Neural cell (in vitro differentiated cells): ENCODE measurements at regions not wholly inside any gene's neighbourhood (a gene's known extent, or its start where the extent isn't known, plus 50 kb on each side); places are given as distances from the start of the nearest gene placed in this dataset.

Source experiments
- H2AFZ ChIP-seq: fragments of 200-600, 300-800 bp; sonication (generic), shearing (Covaris generic); 2 replicates; pipeline ENCODE4 v1.6.0; 2014; ENCODE audit warnings: low read depth, mild to moderate bottlenecking, antibody characterized with exemption, low read length, moderate library complexity
- H3F3A ChIP-seq: fragments of 200-600 bp; shearing (Covaris generic); 2 replicates; pipeline ENCODE4 v1.6.1; 2016; ENCODE audit warnings: mild to moderate bottlenecking, moderate library complexity, mixed read lengths, antibody characterized with exemption, low read length; ENCODE audit not compliant: insufficient read depth, poor library complexity, severe bottlenecking
- H3K27ac ChIP-seq: fragments of 200-600, 300-800 bp; sonication (generic), shearing (Covaris generic); 2 replicates; pipeline ENCODE4 v1.5.1; 2014; ENCODE audit warnings: mild to moderate bottlenecking, low read length, moderate library complexity
- H3K27me3 ChIP-seq: fragments of 300-800, 200-600 bp; sonication (generic), shearing (Covaris generic); 2 replicates; pipeline ENCODE4 v1.6.0; 2014; ENCODE audit warnings: mild to moderate bottlenecking, low read depth, low read length, moderate library complexity; ENCODE audit not compliant: insufficient read depth
- H3K36me3 ChIP-seq: fragments of 300-800, 200-600 bp; sonication (generic), shearing (Covaris generic); 2 replicates; pipeline ENCODE4 v1.5.1; 2014; ENCODE audit warnings: mild to moderate bottlenecking, antibody characterized with exemption, low read length, moderate library complexity; ENCODE audit not compliant: insufficient read depth
- H3K4me2 ChIP-seq: fragments of 300-800, 200-600 bp; sonication (generic), shearing (Covaris generic); 2 replicates; pipeline ENCODE4 v1.6.0; 2014; ENCODE audit warnings: mild to moderate bottlenecking, low read length
- H3K4me3 ChIP-seq: fragments of 300-800, 200-600 bp; sonication (generic), shearing (Covaris generic); 2 replicates; pipeline ENCODE4 v1.5.1; 2014; ENCODE audit warnings: mild to moderate bottlenecking, low read length, moderate library complexity
- H3K79me2 ChIP-seq: fragments of 200-600 bp; shearing (Covaris generic); replicated peaks from 2 replicates; pipeline ENCODE4 v1.6.0; 2014; ENCODE audit warnings: mild to moderate bottlenecking, low read length, moderate library complexity; ENCODE audit not compliant: insufficient read depth
- H3K9ac ChIP-seq: fragments of 300-800, 200-600 bp; sonication (generic), shearing (Covaris generic); 2 replicates; pipeline ENCODE4 v1.6.1; 2016; ENCODE audit warnings: mild to moderate bottlenecking, low read length, mixed read lengths
- H3K9me2 ChIP-seq: fragments of 200-600 bp; shearing (Covaris generic); 2 replicates; pipeline ENCODE4 v1.6.1; 2016; ENCODE audit warnings: mild to moderate bottlenecking, low read length, mixed read lengths; ENCODE audit not compliant: insufficient read depth
- H3K9me3 ChIP-seq: fragments of 200-600, 300-800 bp; sonication (generic), shearing (Covaris generic); 2 replicates; pipeline ENCODE4 v1.6.1; 2016; ENCODE audit warnings: mild to moderate bottlenecking, mixed run types, low read length, moderate library complexity, mixed read lengths
- H4K20me1 ChIP-seq: fragments of 200-600 bp; shearing (Covaris generic); 2 replicates; pipeline ENCODE4 v1.6.1; 2016; ENCODE audit warnings: mild to moderate bottlenecking, mixed run types; ENCODE audit not compliant: insufficient read depth
- EP300 ChIP-seq: fragments of 450-650 bp; conservative IDR thresholded peaks from 2 replicates; pipeline ENCODE4 v1.6.1; 2014; ENCODE audit warnings: antibody characterized with exemption, mild to moderate bottlenecking, moderate library complexity; ENCODE audit not compliant: poor library complexity, severe bottlenecking
- EZH2 ChIP-seq: fragments of 200-600, 300-800 bp; shearing (Covaris generic), sonication (generic); IDR thresholded peaks from 2 replicates; pipeline ENCODE4 v1.6.1; 2014; ENCODE audit warnings: antibody characterized with exemption, low read length, borderline replicate concordance, mild to moderate bottlenecking; ENCODE audit not compliant: insufficient read depth, poor library complexity, severe bottlenecking
- MXI1 ChIP-seq: fragments of 450-650 bp; conservative IDR thresholded peaks from 2 replicates; pipeline ENCODE4 v1.6.1; 2014; ENCODE audit warnings: antibody characterized with exemption, mild to moderate bottlenecking; ENCODE audit not compliant: poor library complexity, severe bottlenecking
- POLR2AphosphoS5 ChIP-seq: IDR thresholded peaks from 2 replicates; pipeline ENCODE4 v1.6.1; 2012
- RAD21 ChIP-seq: fragments of 450-650 bp; conservative IDR thresholded peaks from 2 replicates; pipeline ENCODE4 v1.6.1; 2014; ENCODE audit warnings: antibody characterized with exemption, mild to moderate bottlenecking, moderate library complexity
- SMC3 ChIP-seq: fragments of 450-650 bp; conservative IDR thresholded peaks from 2 replicates; pipeline ENCODE4 v1.6.1; 2014; ENCODE audit warnings: antibody characterized with exemption, mild to moderate bottlenecking, moderate library complexity; ENCODE audit not compliant: poor library complexity
- TAF1 ChIP-seq: IDR thresholded peaks from 2 replicates; pipeline ENCODE4 v1.6.1; 2012; ENCODE audit warnings: low read depth
- TF ChIP-seq, protein P1 (sequence below): fragments of 450-650 bp; IDR thresholded peaks from 2 replicates; pipeline ENCODE4 v1.5.1; 2014; ENCODE audit warnings: antibody characterized with exemption, mild to moderate bottlenecking, moderate library complexity; ENCODE audit not compliant: poor library complexity, severe bottlenecking
- TF ChIP-seq, protein P2 (sequence below): IDR thresholded peaks from 2 replicates; pipeline ENCODE4 v1.6.1; 2012; ENCODE audit warnings: borderline replicate concordance

DNA sequence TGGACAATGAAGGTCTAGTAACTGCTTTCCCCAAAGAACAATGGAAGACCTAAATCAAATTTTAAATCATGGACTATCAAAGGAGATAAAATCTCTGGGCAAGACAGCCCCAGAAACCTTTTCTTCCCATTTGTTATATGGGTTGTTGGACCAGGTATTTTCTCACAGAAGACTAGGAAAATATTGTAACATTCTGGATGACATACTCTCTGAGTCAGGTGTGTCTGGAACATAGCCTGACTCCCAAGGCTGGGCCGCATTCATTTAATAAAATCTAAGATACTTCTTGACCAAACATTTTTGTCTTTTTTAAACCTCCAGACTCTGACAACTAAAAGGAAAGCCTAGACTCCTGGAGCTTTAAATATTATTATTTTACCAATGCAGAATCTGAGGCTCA is 87.9 kb downstream of the ATP23 start:
- Histone ChIP-seq H3K36me3 (no peaks in the 10 kb centered on the region), H3K27ac (no peak overlapping the region), H3K4me2 (no peak overlapping the region), H3K9ac (no peak overlapping the region), H3K4me3 (no peak overlapping the region), H3K9me3 (no peaks in the 10 kb centered on the region), H3K9me2 (no peaks in the 10 kb centered on the region), H3K79me2 (no peaks in the 10 kb centered on the region), H4K20me1 (no peaks in the 10 kb centered on the region), H2AFZ (no peak overlapping the region), H3K27me3 (no peaks in the 10 kb centered on the region), H3F3A (no peaks in the 10 kb centered on the region)
- TF ChIP-seq, protein P1, sequence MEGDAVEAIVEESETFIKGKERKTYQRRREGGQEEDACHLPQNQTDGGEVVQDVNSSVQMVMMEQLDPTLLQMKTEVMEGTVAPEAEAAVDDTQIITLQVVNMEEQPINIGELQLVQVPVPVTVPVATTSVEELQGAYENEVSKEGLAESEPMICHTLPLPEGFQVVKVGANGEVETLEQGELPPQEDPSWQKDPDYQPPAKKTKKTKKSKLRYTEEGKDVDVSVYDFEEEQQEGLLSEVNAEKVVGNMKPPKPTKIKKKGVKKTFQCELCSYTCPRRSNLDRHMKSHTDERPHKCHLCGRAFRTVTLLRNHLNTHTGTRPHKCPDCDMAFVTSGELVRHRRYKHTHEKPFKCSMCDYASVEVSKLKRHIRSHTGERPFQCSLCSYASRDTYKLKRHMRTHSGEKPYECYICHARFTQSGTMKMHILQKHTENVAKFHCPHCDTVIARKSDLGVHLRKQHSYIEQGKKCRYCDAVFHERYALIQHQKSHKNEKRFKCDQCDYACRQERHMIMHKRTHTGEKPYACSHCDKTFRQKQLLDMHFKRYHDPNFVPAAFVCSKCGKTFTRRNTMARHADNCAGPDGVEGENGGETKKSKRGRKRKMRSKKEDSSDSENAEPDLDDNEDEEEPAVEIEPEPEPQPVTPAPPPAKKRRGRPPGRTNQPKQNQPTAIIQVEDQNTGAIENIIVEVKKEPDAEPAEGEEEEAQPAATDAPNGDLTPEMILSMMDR, result no peak
- TF ChIP-seq POLR2AphosphoS5, result no peak
- TF ChIP-seq EP300, result no peak
- TF ChIP-seq EZH2, result no peak
- TF ChIP-seq SMC3, result no peak
- no peak for TF ChIP-seq TAF1
- no peak for TF ChIP-seq MXI1
- TF ChIP-seq, protein P2, sequence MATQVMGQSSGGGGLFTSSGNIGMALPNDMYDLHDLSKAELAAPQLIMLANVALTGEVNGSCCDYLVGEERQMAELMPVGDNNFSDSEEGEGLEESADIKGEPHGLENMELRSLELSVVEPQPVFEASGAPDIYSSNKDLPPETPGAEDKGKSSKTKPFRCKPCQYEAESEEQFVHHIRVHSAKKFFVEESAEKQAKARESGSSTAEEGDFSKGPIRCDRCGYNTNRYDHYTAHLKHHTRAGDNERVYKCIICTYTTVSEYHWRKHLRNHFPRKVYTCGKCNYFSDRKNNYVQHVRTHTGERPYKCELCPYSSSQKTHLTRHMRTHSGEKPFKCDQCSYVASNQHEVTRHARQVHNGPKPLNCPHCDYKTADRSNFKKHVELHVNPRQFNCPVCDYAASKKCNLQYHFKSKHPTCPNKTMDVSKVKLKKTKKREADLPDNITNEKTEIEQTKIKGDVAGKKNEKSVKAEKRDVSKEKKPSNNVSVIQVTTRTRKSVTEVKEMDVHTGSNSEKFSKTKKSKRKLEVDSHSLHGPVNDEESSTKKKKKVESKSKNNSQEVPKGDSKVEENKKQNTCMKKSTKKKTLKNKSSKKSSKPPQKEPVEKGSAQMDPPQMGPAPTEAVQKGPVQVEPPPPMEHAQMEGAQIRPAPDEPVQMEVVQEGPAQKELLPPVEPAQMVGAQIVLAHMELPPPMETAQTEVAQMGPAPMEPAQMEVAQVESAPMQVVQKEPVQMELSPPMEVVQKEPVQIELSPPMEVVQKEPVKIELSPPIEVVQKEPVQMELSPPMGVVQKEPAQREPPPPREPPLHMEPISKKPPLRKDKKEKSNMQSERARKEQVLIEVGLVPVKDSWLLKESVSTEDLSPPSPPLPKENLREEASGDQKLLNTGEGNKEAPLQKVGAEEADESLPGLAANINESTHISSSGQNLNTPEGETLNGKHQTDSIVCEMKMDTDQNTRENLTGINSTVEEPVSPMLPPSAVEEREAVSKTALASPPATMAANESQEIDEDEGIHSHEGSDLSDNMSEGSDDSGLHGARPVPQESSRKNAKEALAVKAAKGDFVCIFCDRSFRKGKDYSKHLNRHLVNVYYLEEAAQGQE, result no peak
- no peak for TF ChIP-seq RAD21

DNA sequence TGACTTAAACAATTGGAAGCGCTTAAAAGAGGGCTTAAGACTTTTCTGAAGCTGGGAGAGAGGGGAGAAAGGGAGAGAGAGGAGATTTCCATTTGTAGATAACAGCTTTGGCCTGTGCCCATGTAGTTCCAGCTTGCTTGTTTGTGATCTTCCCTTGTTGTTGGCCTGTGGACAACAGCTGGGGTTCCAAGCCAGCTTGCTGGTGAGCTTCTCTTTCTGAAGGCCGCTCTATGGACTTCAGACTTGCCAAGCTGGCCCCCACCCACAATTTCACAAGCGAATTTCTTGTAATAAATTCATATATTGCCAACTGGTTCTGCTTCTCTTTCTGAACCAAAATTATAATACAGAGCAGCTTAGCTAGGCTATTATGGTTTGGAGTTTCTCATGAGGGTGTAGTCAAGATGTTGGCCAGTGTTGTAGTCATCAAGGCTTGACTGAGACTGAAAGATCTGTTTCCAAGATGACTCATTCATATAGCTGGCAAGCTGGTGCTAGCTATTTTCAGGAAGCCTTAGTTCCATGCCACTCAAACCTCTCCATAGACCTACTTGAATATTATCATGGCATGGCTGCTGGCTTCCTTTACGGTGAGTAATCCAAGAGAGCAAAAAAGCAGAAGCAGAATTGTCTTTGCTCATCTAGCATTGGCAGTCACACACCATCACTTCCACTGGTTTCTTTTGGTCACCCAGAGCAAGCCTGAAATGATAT is 89.4 kb downstream of the ATP23 start:
- Histone ChIP-seq H3F3A (no peaks in the 10 kb centered on the region), H3K36me3 (no peaks in the 10 kb centered on the region), H3K9me3 (peaks cover 4% of the 10 kb centered on the region), H3K27me3 (no peaks in the 10 kb centered on the region), H3K79me2 (no peaks in the 10 kb centered on the region), H2AFZ (no peak overlapping the region), H3K9me2 (no peaks in the 10 kb centered on the region), H4K20me1 (no peaks in the 10 kb centered on the region), H3K4me3 (no peak overlapping the region), H3K9ac (no peak overlapping the region), H3K4me2 (no peak overlapping the region), H3K27ac (no peak overlapping the region)
- TF ChIP-seq RAD21 (no peak), EZH2 (no peak), EP300 (no peak), POLR2AphosphoS5 (no peak), SMC3 (no peak), TAF1 (no peak), MXI1 (no peak)
- TF ChIP-seq, protein P1, result no peak
- TF ChIP-seq, protein P2, result no peak
